PC-9 (cell line): ENCODE measurements at regions not wholly inside any gene's neighbourhood (a gene's known extent, or its start where the extent isn't known, plus 50 kb on each side); places are given as distances from the start of the nearest gene placed in this dataset.

ENCODE experiments used
- EZH2 ChIP-seq: fragments of 200-600 bp; sonication (generic); IDR thresholded peaks from 2 replicates; pipeline ENCODE4 v1.8.0; 2017; ENCODE audit warnings: antibody characterized with exemption, low read depth
- TF ChIP-seq, protein P1 (sequence below): fragments of 200-600 bp; sonication (generic); conservative IDR thresholded peaks from 2 replicates; pipeline ENCODE4 v1.6.1; 2017; ENCODE audit warnings: mixed run types, antibody characterized with exemption, mild to moderate bottlenecking, moderate library complexity

DNA sequence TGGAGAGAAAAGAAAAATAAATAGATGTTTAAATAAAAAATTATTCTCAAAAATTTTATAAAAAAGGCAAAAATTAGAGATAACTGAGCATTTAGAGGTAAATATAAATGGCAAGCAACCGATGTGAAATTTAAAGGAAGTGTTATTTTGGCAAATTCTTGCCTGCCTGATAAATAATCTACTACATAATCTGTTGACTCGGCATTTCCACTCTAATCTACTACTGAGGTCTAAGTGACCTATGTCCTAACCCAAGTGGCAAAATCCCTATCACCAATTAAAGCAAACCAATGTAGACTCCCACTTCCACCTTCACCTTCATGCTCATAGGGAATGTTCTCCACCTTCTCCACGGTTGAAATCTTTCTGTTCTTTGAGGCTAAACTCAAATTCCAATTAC, 1124.1 kb upstream of the CDH2 start:
- TF ChIP-seq EZH2, result no peak
- TF ChIP-seq, protein P1, sequence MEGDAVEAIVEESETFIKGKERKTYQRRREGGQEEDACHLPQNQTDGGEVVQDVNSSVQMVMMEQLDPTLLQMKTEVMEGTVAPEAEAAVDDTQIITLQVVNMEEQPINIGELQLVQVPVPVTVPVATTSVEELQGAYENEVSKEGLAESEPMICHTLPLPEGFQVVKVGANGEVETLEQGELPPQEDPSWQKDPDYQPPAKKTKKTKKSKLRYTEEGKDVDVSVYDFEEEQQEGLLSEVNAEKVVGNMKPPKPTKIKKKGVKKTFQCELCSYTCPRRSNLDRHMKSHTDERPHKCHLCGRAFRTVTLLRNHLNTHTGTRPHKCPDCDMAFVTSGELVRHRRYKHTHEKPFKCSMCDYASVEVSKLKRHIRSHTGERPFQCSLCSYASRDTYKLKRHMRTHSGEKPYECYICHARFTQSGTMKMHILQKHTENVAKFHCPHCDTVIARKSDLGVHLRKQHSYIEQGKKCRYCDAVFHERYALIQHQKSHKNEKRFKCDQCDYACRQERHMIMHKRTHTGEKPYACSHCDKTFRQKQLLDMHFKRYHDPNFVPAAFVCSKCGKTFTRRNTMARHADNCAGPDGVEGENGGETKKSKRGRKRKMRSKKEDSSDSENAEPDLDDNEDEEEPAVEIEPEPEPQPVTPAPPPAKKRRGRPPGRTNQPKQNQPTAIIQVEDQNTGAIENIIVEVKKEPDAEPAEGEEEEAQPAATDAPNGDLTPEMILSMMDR, result no peak
